LNCAP (cell line): ENCODE measurements at regions not wholly inside any gene's neighbourhood (a gene's known extent, or its start where the extent isn't known, plus 50 kb on each side); places are given as distances from the start of the nearest gene placed in this dataset.

Experiments
- CTCF ChIP-seq: fragments of 450-650 bp; IDR thresholded peaks from 2 replicates; pipeline ENCODE4 v1.5.1; 2017; ENCODE audit warnings: mild to moderate bottlenecking

GRCh38 chr6:133136177-133136880, 104.8 kb upstream of the EYA4 start:
- TF ChIP-seq CTCF, result no peak

- no peak for TF ChIP-seq CTCF
Observed at GRCh38 chr6:133156689-133157088, 84.5 kb upstream of the EYA4 start.

- TF ChIP-seq CTCF, result no peak
Observed at GRCh38 chr6:133157995-133158394, 83.2 kb upstream of the EYA4 start.

- TF ChIP-seq CTCF, result no peak
Observed at GRCh38 chr6:133159255-133159795, 81.8 kb upstream of the EYA4 start.

- TF ChIP-seq CTCF, result no peak
Observed at GRCh38 chr6:133160536-133160935, 80.6 kb upstream of the EYA4 start.

DNA sequence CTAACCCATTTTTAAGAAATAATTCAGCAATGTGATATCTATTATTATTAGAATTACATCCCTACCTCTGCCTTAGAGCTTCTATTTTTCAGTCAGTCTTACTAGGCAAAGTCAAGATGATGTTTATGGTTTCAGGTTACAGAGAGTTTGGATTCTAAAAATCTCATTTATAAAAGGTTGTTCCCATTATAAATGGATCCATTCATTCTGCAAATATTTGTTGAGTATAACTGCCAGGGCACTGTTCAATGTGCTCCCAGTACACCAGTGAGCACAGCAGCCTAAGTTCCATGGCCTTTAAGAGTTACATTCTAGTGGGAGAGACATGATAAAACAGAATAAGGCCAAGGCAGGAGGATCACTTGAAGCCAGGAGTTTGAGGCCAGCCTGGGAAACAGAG, 75.9 kb upstream of the EYA4 start:
- TF ChIP-seq CTCF, result no peak

- TF ChIP-seq CTCF, result no peak
Observed at GRCh38 chr6:133166766-133167165, 74.4 kb upstream of the EYA4 start.

GRCh38 chr6:133169901-133170300, 71.3 kb upstream of the EYA4 start:
- TF ChIP-seq CTCF, result no peak
